ENCODE measurements at regions not wholly inside any gene's neighbourhood (a gene's known extent, or its start where the extent isn't known, plus 50 kb on each side); places are given as distances from the start of the nearest gene placed in this dataset.

GRCh38 chr1:184315254-184315653 is 71.6 kb upstream of the C1orf21 start:
- no peaks in the 10 kb centered on the region for H3K36me3 Mint-ChIP-seq
- no peaks in the 10 kb centered on the region for H3K9me3 Mint-ChIP-seq
- POLR2A ChIA-PET, result no interaction called here
- H3K4me1 Mint-ChIP-seq (ENCODE audit: low read depth), result no peaks in the 10 kb centered on the region
- DNase-seq, result no peak
- peaks cover 7% of the 10 kb centered on the region for H3K27me3 Mint-ChIP-seq
- H3K4me3 Mint-ChIP-seq, result no peak overlapping the region
- intact Hi-C loops (cut with micrococcal nuclease), result no loop called here
- CTCF ChIA-PET, result no interaction called here
- no peak overlapping the region for H3K27ac Mint-ChIP-seq

GRCh38 chr1:184319879-184320278 is 67.0 kb upstream of the C1orf21 start:
- no peak overlapping the region for H3K27ac Mint-ChIP-seq
- intact Hi-C loops (cut with micrococcal nuclease), result no loop called here
- H3K4me3 Mint-ChIP-seq, result no peak overlapping the region
- CTCF ChIA-PET, result no interaction called here
- H3K9me3 Mint-ChIP-seq, result no peaks in the 10 kb centered on the region
- H3K36me3 Mint-ChIP-seq, result no peaks in the 10 kb centered on the region
- no peak for DNase-seq
- H3K27me3 Mint-ChIP-seq, result peaks cover 6% of the 10 kb centered on the region
- H3K4me1 Mint-ChIP-seq (ENCODE audit: low read depth), result no peaks in the 10 kb centered on the region
- POLR2A ChIA-PET, result no interaction called here

GRCh38 chr1:184322253-184322652 is 64.6 kb upstream of the C1orf21 start:
- Mint-ChIP-seq H3K36me3 (no peaks in the 10 kb centered on the region), H3K4me3 (no peak overlapping the region), H3K27ac (no peak overlapping the region), H3K9me3 (no peaks in the 10 kb centered on the region), H3K4me1 (ENCODE audit: low read depth) (no peaks in the 10 kb centered on the region), H3K27me3 (peaks cover 6% of the 10 kb centered on the region)
- DNase-seq, result no peak
- ChIA-PET CTCF (no interaction called here), POLR2A (no interaction called here)
- intact Hi-C loops (cut with micrococcal nuclease), result no loop called here

- CTCF ChIA-PET, result no interaction called here
- intact Hi-C loops (cut with micrococcal nuclease), result no loop called here
- POLR2A ChIA-PET, result no interaction called here
- Mint-ChIP-seq H3K4me3 (no peak overlapping the region), H3K27me3 (peaks cover 17% of the 10 kb centered on the region), H3K27ac (no peak overlapping the region), H3K9me3 (no peaks in the 10 kb centered on the region), H3K4me1 (ENCODE audit: low read depth) (no peaks in the 10 kb centered on the region), H3K36me3 (no peaks in the 10 kb centered on the region)
- DNase-seq, result no peak
These were observed 61.9 kb upstream of the C1orf21 start for GRCh38 chr1:184324972-184325371.

DNA sequence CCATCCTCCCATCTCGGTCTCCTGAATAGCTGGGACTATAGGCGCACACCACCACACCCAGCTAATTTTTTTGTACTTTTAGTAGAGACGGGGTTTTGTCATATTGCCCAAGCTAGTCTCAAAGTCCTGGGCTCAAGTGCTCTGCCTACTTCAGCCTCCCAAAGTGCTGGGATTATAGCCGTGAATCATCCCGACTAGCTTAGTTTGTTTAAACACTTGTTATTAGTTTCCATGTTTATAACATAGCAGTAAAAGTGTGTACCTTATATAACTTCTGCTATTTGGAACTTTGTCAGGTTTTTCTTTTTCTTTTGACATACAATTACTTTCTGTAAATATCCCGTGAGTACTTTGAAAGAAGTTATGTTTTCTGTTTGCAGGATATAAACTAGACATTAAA is 60.6 kb upstream of the C1orf21 start:
- peaks cover 17% of the 10 kb centered on the region for H3K27me3 Mint-ChIP-seq
- POLR2A ChIA-PET, result no interaction called here

DNA sequence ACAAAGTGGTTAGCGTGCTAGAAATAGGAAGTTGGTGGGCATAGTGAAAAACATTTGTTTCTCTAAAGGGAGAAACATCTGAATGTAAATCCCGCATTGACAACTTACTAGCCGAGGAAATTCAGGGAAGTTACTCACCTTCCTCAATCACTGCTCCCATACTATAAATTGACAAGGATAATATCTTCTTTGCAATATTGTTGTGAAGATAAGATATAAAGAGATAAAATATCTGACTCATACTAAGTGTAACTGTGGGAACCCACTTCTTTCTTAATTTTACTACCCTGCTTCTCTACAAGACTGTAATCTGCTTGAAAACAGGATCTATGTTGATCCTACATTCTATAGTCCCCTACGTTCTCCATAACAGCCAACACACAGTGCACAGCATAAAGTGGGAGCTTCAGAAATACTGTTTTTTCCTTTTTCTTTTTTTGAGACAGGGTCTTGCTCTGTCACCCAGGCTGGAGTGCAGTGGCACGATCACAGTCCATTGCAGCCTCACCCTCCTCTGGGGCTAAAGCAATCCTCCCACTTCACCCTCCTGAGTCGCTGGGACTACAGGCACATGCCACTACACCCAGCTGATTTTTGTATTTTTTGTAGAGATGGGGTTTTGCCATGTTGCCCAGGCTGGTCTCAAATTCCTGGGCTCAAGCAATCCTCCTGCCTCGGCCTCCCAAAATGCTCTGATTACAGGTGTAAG is 57.4 kb upstream of the C1orf21 start:
- intact Hi-C loops (cut with micrococcal nuclease), result no loop called here

More for the DNA sequence above, 60.6 kb upstream of the C1orf21 start:
- CTCF ChIA-PET, result no interaction called here
- Mint-ChIP-seq H3K27ac (no peak overlapping the region), H3K4me3 (no peak overlapping the region), H3K36me3 (no peaks in the 10 kb centered on the region), H3K9me3 (no peaks in the 10 kb centered on the region), H3K4me1 (ENCODE audit: low read depth) (no peaks in the 10 kb centered on the region)
- no peak for DNase-seq
- intact Hi-C loops (cut with micrococcal nuclease), result no loop called here

GRCh38 chr1:184329962-184330868 is 56.6 kb upstream of the C1orf21 start:
- H3K36me3 Mint-ChIP-seq, result no peaks in the 10 kb centered on the region
- H3K4me3 Mint-ChIP-seq, result no peak overlapping the region
- POLR2A ChIA-PET, result no interaction called here
- H3K4me1 Mint-ChIP-seq (ENCODE audit: low read depth), result no peaks in the 10 kb centered on the region
- peaks cover 16% of the 10 kb centered on the region for H3K27me3 Mint-ChIP-seq
- no peaks in the 10 kb centered on the region for H3K9me3 Mint-ChIP-seq
- intact Hi-C loops (cut with micrococcal nuclease), result no loop called here
- no peak overlapping the region for H3K27ac Mint-ChIP-seq
- CTCF ChIA-PET, result no interaction called here
- DNase-seq, result no peak

More for the DNA sequence above, 57.4 kb upstream of the C1orf21 start:
- no peak for DNase-seq
- Mint-ChIP-seq H3K4me1 (ENCODE audit: low read depth) (no peaks in the 10 kb centered on the region), H3K27me3 (peaks cover 16% of the 10 kb centered on the region), H3K36me3 (no peaks in the 10 kb centered on the region), H3K4me3 (no peak overlapping the region), H3K9me3 (no peaks in the 10 kb centered on the region), H3K27ac (no peak overlapping the region)
- POLR2A ChIA-PET, result no interaction called here
- CTCF ChIA-PET, result no interaction called here

DNA sequence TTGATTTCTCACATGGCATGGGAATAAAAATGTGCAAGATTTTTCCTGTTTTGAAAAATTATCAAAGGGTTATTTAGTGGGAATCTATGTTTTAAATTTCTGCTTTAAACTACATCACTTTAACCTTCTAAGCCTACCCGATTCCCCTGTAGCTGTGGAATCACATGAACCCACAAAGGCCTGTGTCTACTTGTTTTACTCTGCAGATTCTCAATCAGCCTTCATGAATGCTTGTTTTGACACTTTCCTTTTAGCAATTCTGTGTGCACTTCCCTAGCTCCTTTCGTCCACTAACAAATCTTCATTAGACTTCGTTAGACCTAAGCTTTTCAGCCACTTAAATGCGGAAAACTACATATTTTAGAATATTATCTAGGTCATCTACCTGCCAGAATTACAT is 56.0 kb upstream of the C1orf21 start:
- no peaks in the 10 kb centered on the region for H3K36me3 Mint-ChIP-seq
- H3K27me3 Mint-ChIP-seq, result peaks cover 13% of the 10 kb centered on the region
- no peak overlapping the region for H3K4me3 Mint-ChIP-seq
- ChIA-PET POLR2A (no interaction called here), CTCF (no interaction called here)
- no peaks in the 10 kb centered on the region for H3K4me1 Mint-ChIP-seq (ENCODE audit: low read depth)
- DNase-seq, result no peak
- no peak overlapping the region for H3K27ac Mint-ChIP-seq
- intact Hi-C loops (cut with micrococcal nuclease), result no loop called here
- no peaks in the 10 kb centered on the region for H3K9me3 Mint-ChIP-seq
